Skeletal muscle tissue (tissue), 3 donors: ENCODE measurements at regions not wholly inside any gene's neighbourhood (a gene's known extent, or its start where the extent isn't known, plus 50 kb on each side); places are given as distances from the start of the nearest gene placed in this dataset.

Experiments
- H3K27ac ChIP-seq: one replicate; pipeline ENCODE4 v1.7.0; 2013; ENCODE audit warnings: mild to moderate bottlenecking, low read depth, low read length, inconsistent platforms
- H3K27me3 ChIP-seq, 3 donors: one replicate each; pipeline ENCODE4 v1.7.0; 2013; ENCODE audit warnings: low read length in 3 of 3; ENCODE audit not compliant: control insufficient read depth in 3 of 3, insufficient read depth in 3 of 3
- H3K36me3 ChIP-seq, 3 donors: one replicate each; pipeline ENCODE4 v1.7.0; 2013; ENCODE audit warnings: low read length in 3 of 3; ENCODE audit not compliant: control insufficient read depth in 3 of 3, insufficient read depth in 3 of 3
- H3K4me1 ChIP-seq, 3 donors: one replicate each; pipeline ENCODE4 v1.7.0; 2013; ENCODE audit warnings: low read length in 3 of 3, mild to moderate bottlenecking in 3 of 3; ENCODE audit not compliant: control insufficient read depth in 3 of 3, insufficient read depth in 3 of 3
- H3K4me3 ChIP-seq, 3 donors: one replicate each; pipeline ENCODE4 v1.7.0; 2013; ENCODE audit warnings: low read length in 3 of 3
- H3K9ac ChIP-seq, 3 donors: one replicate each; pipeline ENCODE4 v1.7.0; 2013; ENCODE audit warnings: low read length in 3 of 3, mild to moderate bottlenecking in 3 of 3, moderate library complexity in 2 of 3, low read depth in 1 of 3
- H3K9me3 ChIP-seq, 3 donors: one replicate each; pipeline ENCODE4 v1.7.0; 2013; ENCODE audit warnings: low read length in 3 of 3; ENCODE audit not compliant: control insufficient read depth in 3 of 3
- donor health status: Osteomylitis.

- no peaks in the 10 kb centered on the region for H3K4me1 ChIP-seq
- H3K27ac ChIP-seq = peak overlapping the region; percentile 54
- no peak overlapping the region for H3K9ac ChIP-seq
- no peaks in the 10 kb centered on the region for H3K27me3 ChIP-seq
- no peaks in the 10 kb centered on the region for H3K36me3 ChIP-seq
- no peaks in the 10 kb centered on the region for H3K9me3 ChIP-seq
- H3K4me3 ChIP-seq = no peak overlapping the region
Measured at GRCh38 chr3:30341851-30342250, 264.6 kb upstream of the TGFBR2 start.

- Histone ChIP-seq H3K4me1 (no peaks in the 10 kb centered on the region), H3K27ac (peak overlapping the region; percentile 54), H3K4me3 (no peak overlapping the region), H3K36me3 (no peaks in the 10 kb centered on the region), H3K9ac (no peak overlapping the region), H3K9me3 (no peaks in the 10 kb centered on the region), H3K27me3 (no peaks in the 10 kb centered on the region)
Measured at GRCh38 chr3:30342318-30343060, 263.9 kb upstream of the TGFBR2 start.

- H3K9ac ChIP-seq = no peak overlapping the region
- H3K4me3 ChIP-seq = no peak overlapping the region
- H3K36me3 ChIP-seq = no peaks in the 10 kb centered on the region
- no peaks in the 10 kb centered on the region for H3K9me3 ChIP-seq
- H3K27ac ChIP-seq = peak overlapping the region; percentile 54
- no peaks in the 10 kb centered on the region for H3K4me1 ChIP-seq
- H3K27me3 ChIP-seq = no peaks in the 10 kb centered on the region
Measured at GRCh38 chr3:30343067-30343831, 263.2 kb upstream of the TGFBR2 start.

GRCh38 chr3:30343861-30344260 is 262.5 kb upstream of the TGFBR2 start:
- H3K9ac ChIP-seq = no peak overlapping the region
- peak overlapping the region; percentile 12 for H3K27ac ChIP-seq
- H3K4me3 ChIP-seq = no peak overlapping the region
- H3K9me3 ChIP-seq = no peaks in the 10 kb centered on the region
- no peaks in the 10 kb centered on the region for H3K4me1 ChIP-seq
- no peaks in the 10 kb centered on the region for H3K36me3 ChIP-seq
- H3K27me3 ChIP-seq = no peaks in the 10 kb centered on the region

GRCh38 chr3:30344288-30344687 is 262.1 kb upstream of the TGFBR2 start:
- Histone ChIP-seq H3K36me3 (no peaks in the 10 kb centered on the region), H3K4me1 (no peaks in the 10 kb centered on the region), H3K27me3 (no peaks in the 10 kb centered on the region), H3K9me3 (no peaks in the 10 kb centered on the region), H3K9ac (no peak overlapping the region), H3K4me3 (no peak overlapping the region), H3K27ac (peak overlapping the region; percentile 12)

GRCh38 chr3:30346933-30347320 is 259.5 kb upstream of the TGFBR2 start:
- Histone ChIP-seq H3K27ac (no peak overlapping the region), H3K36me3 (no peaks in the 10 kb centered on the region), H3K27me3 (no peaks in the 10 kb centered on the region), H3K4me1 (peaks cover 0 to 4% (median 0%) of the 10 kb centered on the region in 3 donors), H3K9ac (no peak overlapping the region), H3K4me3 (no peak overlapping the region), H3K9me3 (no peaks in the 10 kb centered on the region)

GRCh38 chr3:30347679-30348216 is 258.7 kb upstream of the TGFBR2 start:
- Histone ChIP-seq H3K4me1 (peaks cover 0 to 4% (median 0%) of the 10 kb centered on the region in 3 donors), H3K9ac (no peak overlapping the region), H3K27ac (no peak overlapping the region)

GRCh38 chr3:30349507-30349906 is 256.9 kb upstream of the TGFBR2 start:
- Histone ChIP-seq H3K4me3 (no peak overlapping the region), H3K4me1 (peaks cover 8 to 10% (median 9%) of the 10 kb centered on the region in 3 donors), H3K9me3 (no peaks in the 10 kb centered on the region), H3K9ac (no peak overlapping the region), H3K27ac (peak overlapping the region; percentile 3), H3K36me3 (no peaks in the 10 kb centered on the region), H3K27me3 (no peaks in the 10 kb centered on the region)

More at GRCh38 chr3:30347679-30348216, 258.7 kb upstream of the TGFBR2 start:
- Histone ChIP-seq H3K4me3 (no peak overlapping the region), H3K9me3 (no peaks in the 10 kb centered on the region), H3K27me3 (no peaks in the 10 kb centered on the region), H3K36me3 (no peaks in the 10 kb centered on the region)

GRCh38 chr3:30350011-30350410 is 256.4 kb upstream of the TGFBR2 start:
- no peak overlapping the region for H3K9ac ChIP-seq
- H3K9me3 ChIP-seq = no peaks in the 10 kb centered on the region
- H3K36me3 ChIP-seq = no peaks in the 10 kb centered on the region
- peaks cover 13 to 15% (median 14%) of the 10 kb centered on the region in 3 donors for H3K4me1 ChIP-seq
- H3K27me3 ChIP-seq = no peaks in the 10 kb centered on the region
- H3K4me3 ChIP-seq = no peak overlapping the region
- peak overlapping the region; percentile 3 for H3K27ac ChIP-seq

- Histone ChIP-seq H3K9ac (no peak overlapping the region), H3K4me1 (peaks cover 18 to 20% (median 18%) of the 10 kb centered on the region in 3 donors), H3K27me3 (no peaks in the 10 kb centered on the region), H3K27ac (no peak overlapping the region), H3K36me3 (no peaks in the 10 kb centered on the region), H3K9me3 (no peaks in the 10 kb centered on the region), H3K4me3 (no peak overlapping the region)
Measured at GRCh38 chr3:30350901-30351300, 255.5 kb upstream of the TGFBR2 start.
